ENCODE measurements at regions not wholly inside any gene's neighbourhood (a gene's known extent, or its start where the extent isn't known, plus 50 kb on each side); places are given as distances from the start of the nearest gene placed in this dataset.

- Histone ChIP-seq H3K27ac (ENCODE audit: low read depth, low read length, poor library complexity, severe bottlenecking) (no peak overlapping the region), H3K4me3 (ENCODE audit: low read depth, low read length, poor library complexity, severe bottlenecking) (no peak overlapping the region), H3K36me3 (ENCODE audit: insufficient read depth, low read length) (no peaks in the 10 kb centered on the region), H3K4me2 (ENCODE audit: low read length) (no peak overlapping the region), H3K9me2 (ENCODE audit: low read depth, low read length) (no peaks in the 10 kb centered on the region), H3K4me1 (ENCODE audit: insufficient read depth, low read length, severe bottlenecking) (no peaks in the 10 kb centered on the region), H3K9ac (ENCODE audit: low read length) (no peak overlapping the region), H3K27me3 (ENCODE audit: insufficient read depth, low read length) (no peaks in the 10 kb centered on the region), H3F3A (ENCODE audit: insufficient read depth, low read length) (no peaks in the 10 kb centered on the region), H3K9me3 (ENCODE audit: low read length) (no peaks in the 10 kb centered on the region), H4K20me1 (ENCODE audit: insufficient read depth, low read length) (no peaks in the 10 kb centered on the region), H3K79me2 (ENCODE audit: insufficient read depth, low read length) (no peaks in the 10 kb centered on the region), H2AFZ (ENCODE audit: low read length) (no peak overlapping the region)
- TF ChIP-seq CTCF (IDR thresholded peaks at IDR 0.05; ENCODE audit: low read length) (no peak), EZH2 (IDR thresholded peaks at IDR 0.05; ENCODE audit: borderline replicate concordance, low read length) (no peak)
Observed at GRCh38 chr1:213415691-213416380, 364.8 kb downstream of the RPS6KC1 start.

- H2AFZ ChIP-seq (ENCODE audit: low read length): no peak overlapping the region
- H3K4me2 ChIP-seq (ENCODE audit: low read length): no peak overlapping the region
- no peaks in the 10 kb centered on the region for H3K4me1 ChIP-seq (ENCODE audit: insufficient read depth, low read length, severe bottlenecking)
- no peaks in the 10 kb centered on the region for H3K9me2 ChIP-seq (ENCODE audit: low read depth, low read length)
- no peak overlapping the region for H3K9ac ChIP-seq (ENCODE audit: low read length)
- no peaks in the 10 kb centered on the region for H3K79me2 ChIP-seq (ENCODE audit: insufficient read depth, low read length)
- TF ChIP-seq EZH2 (IDR thresholded peaks at IDR 0.05; ENCODE audit: borderline replicate concordance, low read length): no peak
- TF ChIP-seq CTCF (IDR thresholded peaks at IDR 0.05; ENCODE audit: low read length): no peak
- H4K20me1 ChIP-seq (ENCODE audit: insufficient read depth, low read length): no peaks in the 10 kb centered on the region
- no peaks in the 10 kb centered on the region for H3K27me3 ChIP-seq (ENCODE audit: insufficient read depth, low read length)
- no peaks in the 10 kb centered on the region for H3K36me3 ChIP-seq (ENCODE audit: insufficient read depth, low read length)
- H3K9me3 ChIP-seq (ENCODE audit: low read length): no peaks in the 10 kb centered on the region
- H3K27ac ChIP-seq (ENCODE audit: low read depth, low read length, poor library complexity, severe bottlenecking): no peak overlapping the region
- no peak overlapping the region for H3K4me3 ChIP-seq (ENCODE audit: low read depth, low read length, poor library complexity, severe bottlenecking)
- H3F3A ChIP-seq (ENCODE audit: insufficient read depth, low read length): no peaks in the 10 kb centered on the region
Observed at GRCh38 chr1:213416461-213417224, 365.6 kb downstream of the RPS6KC1 start.

GRCh38 chr1:213417225-213417820 lies 366.3 kb downstream of the RPS6KC1 start:
- TF ChIP-seq CTCF (IDR thresholded peaks at IDR 0.05; ENCODE audit: low read length): no peak
- no peak for TF ChIP-seq EZH2 (IDR thresholded peaks at IDR 0.05; ENCODE audit: borderline replicate concordance, low read length)
- no peaks in the 10 kb centered on the region for H3K36me3 ChIP-seq (ENCODE audit: insufficient read depth, low read length)
- no peak overlapping the region for H2AFZ ChIP-seq (ENCODE audit: low read length)
- no peaks in the 10 kb centered on the region for H3K79me2 ChIP-seq (ENCODE audit: insufficient read depth, low read length)
- no peaks in the 10 kb centered on the region for H4K20me1 ChIP-seq (ENCODE audit: insufficient read depth, low read length)
- H3K4me3 ChIP-seq (ENCODE audit: low read depth, low read length, poor library complexity, severe bottlenecking): no peak overlapping the region
- no peak overlapping the region for H3K27ac ChIP-seq (ENCODE audit: low read depth, low read length, poor library complexity, severe bottlenecking)
- no peak overlapping the region for H3K9ac ChIP-seq (ENCODE audit: low read length)
- no peaks in the 10 kb centered on the region for H3K9me2 ChIP-seq (ENCODE audit: low read depth, low read length)
- no peak overlapping the region for H3K4me2 ChIP-seq (ENCODE audit: low read length)
- H3F3A ChIP-seq (ENCODE audit: insufficient read depth, low read length): no peaks in the 10 kb centered on the region
- H3K4me1 ChIP-seq (ENCODE audit: insufficient read depth, low read length, severe bottlenecking): no peaks in the 10 kb centered on the region
- H3K9me3 ChIP-seq (ENCODE audit: low read length): no peaks in the 10 kb centered on the region
- H3K27me3 ChIP-seq (ENCODE audit: insufficient read depth, low read length): no peaks in the 10 kb centered on the region

Measured in OCI-LY1 (cell line).